ENCODE measurements at regions not wholly inside any gene's neighbourhood (a gene's known extent, or its start where the extent isn't known, plus 50 kb on each side); places are given as distances from the start of the nearest gene placed in this dataset.

DNA sequence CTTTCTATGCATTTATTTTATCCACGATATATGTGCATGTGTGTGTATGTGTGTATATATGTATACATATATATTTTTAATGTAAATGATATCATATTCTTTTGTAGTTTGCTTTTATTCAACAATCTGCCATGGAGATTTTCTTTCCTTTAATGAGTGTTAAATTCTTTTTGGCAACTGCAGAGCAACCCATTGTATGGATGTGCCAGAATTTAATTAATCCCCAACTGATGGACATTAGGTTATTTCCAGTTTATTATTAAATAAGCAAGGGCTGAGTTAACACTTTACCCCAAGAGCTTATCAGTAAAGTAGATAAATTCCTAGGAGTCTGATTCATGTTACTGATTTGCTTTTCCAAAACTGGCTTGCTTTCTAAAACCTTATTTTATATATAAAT, 58.9 kb upstream of the CD28 start:
- Mint-ChIP-seq H3K9me3 (ENCODE audit: unreplicated experiment) (no peaks in the 10 kb centered on the region), H3K27ac (ENCODE audit: unreplicated experiment) (no peak overlapping the region), H3K4me3 (ENCODE audit: unreplicated experiment) (no peak overlapping the region), H3K36me3 (ENCODE audit: low read depth, unreplicated experiment) (no peaks in the 10 kb centered on the region), H3K27me3 (ENCODE audit: unreplicated experiment) (peaks cover 4% of the 10 kb centered on the region), H3K4me1 (ENCODE audit: unreplicated experiment) (no peaks in the 10 kb centered on the region)
- TF ChIP-seq, protein P1, sequence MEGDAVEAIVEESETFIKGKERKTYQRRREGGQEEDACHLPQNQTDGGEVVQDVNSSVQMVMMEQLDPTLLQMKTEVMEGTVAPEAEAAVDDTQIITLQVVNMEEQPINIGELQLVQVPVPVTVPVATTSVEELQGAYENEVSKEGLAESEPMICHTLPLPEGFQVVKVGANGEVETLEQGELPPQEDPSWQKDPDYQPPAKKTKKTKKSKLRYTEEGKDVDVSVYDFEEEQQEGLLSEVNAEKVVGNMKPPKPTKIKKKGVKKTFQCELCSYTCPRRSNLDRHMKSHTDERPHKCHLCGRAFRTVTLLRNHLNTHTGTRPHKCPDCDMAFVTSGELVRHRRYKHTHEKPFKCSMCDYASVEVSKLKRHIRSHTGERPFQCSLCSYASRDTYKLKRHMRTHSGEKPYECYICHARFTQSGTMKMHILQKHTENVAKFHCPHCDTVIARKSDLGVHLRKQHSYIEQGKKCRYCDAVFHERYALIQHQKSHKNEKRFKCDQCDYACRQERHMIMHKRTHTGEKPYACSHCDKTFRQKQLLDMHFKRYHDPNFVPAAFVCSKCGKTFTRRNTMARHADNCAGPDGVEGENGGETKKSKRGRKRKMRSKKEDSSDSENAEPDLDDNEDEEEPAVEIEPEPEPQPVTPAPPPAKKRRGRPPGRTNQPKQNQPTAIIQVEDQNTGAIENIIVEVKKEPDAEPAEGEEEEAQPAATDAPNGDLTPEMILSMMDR (IDR thresholded peaks at IDR 0.05; ENCODE audit: unreplicated experiment), result no peak
- DNase-seq (ENCODE audit: low spot score), result no peak

DNA sequence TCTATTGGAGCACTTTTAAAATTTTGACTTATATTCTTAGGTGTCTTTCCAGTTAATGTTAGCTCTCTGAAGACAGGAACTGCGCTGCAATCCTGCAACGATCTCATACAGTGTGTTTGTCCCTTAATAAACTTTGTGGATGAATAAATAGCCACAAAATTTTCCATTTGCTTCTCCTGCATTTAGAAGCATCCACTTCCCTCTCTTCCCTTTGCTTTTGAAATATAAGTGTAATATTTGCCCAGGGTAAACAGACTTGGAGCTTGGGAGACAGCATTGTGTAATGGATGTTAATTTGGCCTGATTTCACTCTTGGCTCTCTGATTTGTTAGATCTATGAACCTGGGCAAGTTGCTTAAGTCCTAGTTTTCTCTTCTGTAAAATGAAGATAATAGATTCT, 58.2 kb upstream of the CD28 start:
- Mint-ChIP-seq H3K27me3 (ENCODE audit: unreplicated experiment) (peaks cover 4% of the 10 kb centered on the region), H3K27ac (ENCODE audit: unreplicated experiment) (no peak overlapping the region)

DNA sequence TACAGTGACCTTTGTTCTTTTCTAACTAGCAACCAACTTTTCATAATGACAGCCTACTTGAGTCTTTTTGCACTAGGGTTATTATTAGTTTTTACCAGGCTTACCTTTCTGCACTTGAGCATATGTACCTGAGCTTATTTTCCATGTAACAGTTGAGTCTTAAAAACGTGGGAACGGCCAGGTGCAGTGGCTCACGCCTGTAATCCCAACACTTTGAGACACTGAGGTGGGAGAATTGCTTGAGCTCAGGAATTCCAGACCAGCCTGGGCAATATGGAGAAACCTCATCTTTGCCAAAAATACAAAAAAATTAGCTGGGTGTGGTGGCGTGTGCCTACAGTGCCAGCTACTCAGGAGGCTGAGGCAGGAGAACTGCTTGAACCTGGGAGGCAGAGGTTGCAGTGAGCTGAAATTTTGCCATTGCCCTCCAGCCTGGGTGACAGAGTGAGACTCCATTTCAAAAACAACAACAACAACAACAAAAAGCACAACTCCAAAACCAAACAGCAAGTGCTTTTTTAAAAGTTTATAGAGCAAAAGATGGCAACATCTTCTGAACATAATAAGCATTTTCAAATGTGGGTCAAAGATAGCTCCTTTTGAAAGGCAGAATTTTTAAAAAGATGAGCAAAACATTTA, 57.1 kb upstream of the CD28 start:
- DNase-seq (ENCODE audit: low spot score), result no peak
- Mint-ChIP-seq H3K4me3 (ENCODE audit: unreplicated experiment) (no peak overlapping the region), H3K27me3 (ENCODE audit: unreplicated experiment) (peaks cover 4% of the 10 kb centered on the region), H3K9me3 (ENCODE audit: unreplicated experiment) (no peaks in the 10 kb centered on the region), H3K27ac (ENCODE audit: unreplicated experiment) (no peak overlapping the region), H3K36me3 (ENCODE audit: low read depth, unreplicated experiment) (no peaks in the 10 kb centered on the region), H3K4me1 (ENCODE audit: unreplicated experiment) (no peaks in the 10 kb centered on the region)
- TF ChIP-seq, protein P1 (IDR thresholded peaks at IDR 0.05; ENCODE audit: unreplicated experiment), result no peak

More for the DNA sequence above, 58.2 kb upstream of the CD28 start:
- no peak for DNase-seq (ENCODE audit: low spot score)
- no peaks in the 10 kb centered on the region for H3K4me1 Mint-ChIP-seq (ENCODE audit: unreplicated experiment)
- TF ChIP-seq, protein P1 (IDR thresholded peaks at IDR 0.05; ENCODE audit: unreplicated experiment), result no peak
- no peaks in the 10 kb centered on the region for H3K9me3 Mint-ChIP-seq (ENCODE audit: unreplicated experiment)
- no peak overlapping the region for H3K4me3 Mint-ChIP-seq (ENCODE audit: unreplicated experiment)
- no peaks in the 10 kb centered on the region for H3K36me3 Mint-ChIP-seq (ENCODE audit: low read depth, unreplicated experiment)

DNA sequence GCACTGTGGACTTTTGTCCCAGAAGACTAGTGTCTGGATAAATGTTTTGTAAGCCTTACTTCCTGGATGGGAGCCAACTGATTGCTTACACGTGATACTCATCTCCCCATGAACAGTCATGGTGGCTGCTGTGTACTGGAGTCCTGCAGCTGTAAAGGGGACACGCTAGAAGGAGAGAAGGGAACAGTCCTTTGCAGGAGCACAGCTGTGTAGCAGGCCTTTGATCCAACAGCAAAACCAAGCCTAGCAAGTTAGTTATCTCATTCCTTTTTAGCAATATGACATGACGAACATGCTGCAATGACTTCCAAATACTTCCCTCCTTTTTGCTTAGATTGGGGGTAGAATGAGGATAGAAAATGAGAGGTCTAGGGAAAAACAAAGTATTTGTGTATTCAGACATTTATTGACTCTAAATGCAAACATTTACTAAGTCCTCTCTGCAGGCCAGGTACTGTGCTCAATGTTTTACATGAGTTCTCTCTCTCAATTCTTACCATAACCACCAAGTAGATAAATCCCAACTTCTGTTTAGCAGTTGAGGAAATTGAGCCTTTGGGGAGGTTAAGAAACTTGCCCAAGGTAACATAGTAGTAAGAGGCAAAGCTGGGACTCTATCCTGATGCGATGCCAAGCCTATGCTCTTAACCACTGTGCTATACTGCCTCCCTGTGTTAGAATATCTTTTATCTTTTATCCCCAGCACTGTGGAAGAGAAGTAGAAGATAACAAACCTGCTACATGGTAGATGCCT, 55.4 kb upstream of the CD28 start:
- H3K4me3 Mint-ChIP-seq (ENCODE audit: unreplicated experiment), result no peak overlapping the region
- no peaks in the 10 kb centered on the region for H3K9me3 Mint-ChIP-seq (ENCODE audit: unreplicated experiment)
- no peak for DNase-seq (ENCODE audit: low spot score)
- no peak overlapping the region for H3K27ac Mint-ChIP-seq (ENCODE audit: unreplicated experiment)
- no peaks in the 10 kb centered on the region for H3K36me3 Mint-ChIP-seq (ENCODE audit: low read depth, unreplicated experiment)
- TF ChIP-seq, protein P1 (IDR thresholded peaks at IDR 0.05; ENCODE audit: unreplicated experiment), result no peak
- H3K27me3 Mint-ChIP-seq (ENCODE audit: unreplicated experiment), result peaks cover 6% of the 10 kb centered on the region
- no peaks in the 10 kb centered on the region for H3K4me1 Mint-ChIP-seq (ENCODE audit: unreplicated experiment)

DNA sequence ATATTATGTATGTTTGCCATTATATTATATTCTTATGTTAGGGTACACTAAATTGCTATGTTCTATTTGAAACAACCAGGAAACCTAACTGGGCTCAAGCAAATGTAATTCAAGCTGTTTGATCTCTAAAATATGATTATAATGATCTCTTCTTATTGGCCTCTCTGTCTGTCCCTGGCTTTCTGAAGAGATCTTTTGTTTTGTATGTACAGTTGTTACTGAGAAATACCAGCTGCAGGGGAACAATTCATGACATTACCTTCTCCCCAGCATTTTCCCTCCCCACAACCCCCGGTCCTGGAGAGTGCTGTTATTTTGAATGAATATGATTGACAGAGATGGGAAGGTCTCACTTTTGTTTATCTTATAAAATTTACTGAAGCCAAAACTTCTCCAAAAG, 54.8 kb upstream of the CD28 start:
- H3K27ac Mint-ChIP-seq (ENCODE audit: unreplicated experiment), result no peak overlapping the region
- no peak overlapping the region for H3K4me3 Mint-ChIP-seq (ENCODE audit: unreplicated experiment)
- TF ChIP-seq, protein P1 (IDR thresholded peaks at IDR 0.05; ENCODE audit: unreplicated experiment), result no peak
- H3K27me3 Mint-ChIP-seq (ENCODE audit: unreplicated experiment), result peaks cover 4% of the 10 kb centered on the region
- DNase-seq (ENCODE audit: low spot score), result no peak
- no peaks in the 10 kb centered on the region for H3K36me3 Mint-ChIP-seq (ENCODE audit: low read depth, unreplicated experiment)
- no peaks in the 10 kb centered on the region for H3K4me1 Mint-ChIP-seq (ENCODE audit: unreplicated experiment)
- H3K9me3 Mint-ChIP-seq (ENCODE audit: unreplicated experiment), result no peaks in the 10 kb centered on the region
